Endothelial cell of umbilical vein (primary cell): ENCODE measurements at regions not wholly inside any gene's neighbourhood (a gene's known extent, or its start where the extent isn't known, plus 50 kb on each side); places are given as distances from the start of the nearest gene placed in this dataset.

Source experiments
- BruUV-seq: library from RNA; stranded (reverse); fragments of 400-500 nt; replicated peaks from 2 replicates; lab custom pipeline; 2021; lab: Mats Ljungman, UMichigan
- CTCF ChIA-PET: fragments of 300-600, 350-600 bp; sonication (Branson Sonifier 250); formaldehyde crosslinking; loops from one replicate; lab custom pipeline; 2021; ENCODE audit warnings: antibody characterized with exemption, inconsistent platforms; lab: Charles Lee
- POLR2A ChIA-PET: fragments of 300-600, 350-600 bp; sonication (Branson Sonifier 250); formaldehyde crosslinking; loops from one replicate; lab custom pipeline; 2021; ENCODE audit warnings: antibody characterized with exemption, inconsistent platforms; lab: Charles Lee
- DNase-seq: peaks from one replicate; pipeline ENCODE4 v3.0.0-alpha.2; 2011; ENCODE audit warnings: low read depth, low spot score
- FAIRE-seq: peaks from 2 replicates; lab custom pipeline; 2011; peaks lifted over from hg19 to GRCh38; lab: Jason Lieb, UNC
- H2AFZ ChIP-seq: 2 replicates; pipeline ENCODE4 v1.6.0; 2012; ENCODE audit warnings: low read depth, low read length, control low read depth, inconsistent platforms
- H3K27ac ChIP-seq: 2 replicates; pipeline ENCODE4 v1.5.1; 2011; ENCODE audit warnings: low read depth, mild to moderate bottlenecking, control low read depth, low read length, moderate library complexity; ENCODE audit not compliant: insufficient read depth
- H3K27me3 ChIP-seq, 2 experiments: 2 replicates each; pipeline versions ENCODE4 v1.6.0 to v1.6.1; 2011; ENCODE audit warnings: low read length in 2 of 2, mixed read lengths in 1 of 2; ENCODE audit not compliant: control insufficient read depth in 2 of 2, insufficient read depth in 2 of 2
- H3K36me3 ChIP-seq, 2 experiments: 2 replicates in 1 of 2; 3 replicates in 1 of 2; pipeline ENCODE4 v1.5.1; 2011; ENCODE audit warnings: low read length in 2 of 2, mild to moderate bottlenecking in 1 of 2, moderate library complexity in 1 of 2; ENCODE audit not compliant: control insufficient read depth in 2 of 2, insufficient read depth in 2 of 2; ENCODE audit errors: extremely low read depth in 1 of 2
- H3K4me1 ChIP-seq: 3 replicates; pipeline ENCODE4 v1.5.1; 2011; ENCODE audit warnings: mild to moderate bottlenecking, low read length; ENCODE audit not compliant: control insufficient read depth, insufficient read depth; ENCODE audit errors: extremely low read depth
- H3K4me2 ChIP-seq: 2 replicates; pipeline ENCODE4 v1.6.1; 2011; ENCODE audit warnings: low read length, control low read depth, mixed read lengths; ENCODE audit not compliant: insufficient read depth
- H3K4me3 ChIP-seq, 3 experiments: fragments of 200-600 bp in 1 of 3; sonication (generic), shearing (Covaris generic) in 1 of 3; replicated peaks in 1 of 3; 2 replicates each; pipeline ENCODE4 v1.5.1; 2011 to 2016; ENCODE audit warnings: control low read depth in 3 of 3, low read length in 3 of 3, mild to moderate bottlenecking in 2 of 3, inconsistent platforms in 1 of 3, low read depth in 1 of 3, moderate library complexity in 1 of 3; ENCODE audit not compliant: insufficient read depth in 1 of 3
- H3K79me2 ChIP-seq: 2 replicates; pipeline ENCODE4 v1.6.0; 2012; ENCODE audit warnings: low read length, inconsistent platforms; ENCODE audit not compliant: control insufficient read depth, insufficient read depth
- H3K9ac ChIP-seq: replicated peaks from 2 replicates; pipeline ENCODE3; 2011; ENCODE audit warnings: low read length, control low read depth; ENCODE audit not compliant: insufficient read depth; ENCODE audit errors: extremely low read depth
- H3K9me1 ChIP-seq: replicated peaks from 3 replicates; pipeline ENCODE4 v1.6.0; 2011; ENCODE audit warnings: mild to moderate bottlenecking, low read length; ENCODE audit not compliant: control insufficient read depth, insufficient read depth; ENCODE audit errors: extremely low read depth
- H3K9me3 ChIP-seq: replicated peaks from 2 replicates; pipeline ENCODE4 v1.5.1; 2012; ENCODE audit warnings: low read length, inconsistent platforms; ENCODE audit not compliant: control insufficient read depth, insufficient read depth
- H4K20me1 ChIP-seq: replicated peaks from 2 replicates; pipeline ENCODE3; 2011; ENCODE audit warnings: mild to moderate bottlenecking, low read length; ENCODE audit not compliant: control insufficient read depth, insufficient read depth; ENCODE audit errors: extremely low read depth
- CTCF ChIP-seq, 2 donors: IDR thresholded peaks; 1 replicate in 1 of 2; 2 replicates in 1 of 2; pipeline ENCODE4 v1.5.1; 2011; ENCODE audit warnings: low read length in 2 of 2, mild to moderate bottlenecking in 2 of 2, moderate library complexity in 2 of 2, control low read depth in 1 of 2, inconsistent platforms in 1 of 2, low read depth in 1 of 2; ENCODE audit not compliant: insufficient read depth in 1 of 2; ENCODE audit errors: extremely low read depth in 1 of 2
- EZH2 ChIP-seq: IDR thresholded peaks from 2 replicates; pipeline ENCODE4 v1.6.1; 2012; ENCODE audit warnings: borderline replicate concordance, low read depth, mild to moderate bottlenecking, moderate library complexity, low read length, inconsistent platforms; ENCODE audit not compliant: severe bottlenecking
- FOS ChIP-seq: IDR thresholded peaks from 2 replicates; pipeline ENCODE4 v1.6.1; 2011; ENCODE audit warnings: mild to moderate bottlenecking, low read length, moderate library complexity, borderline replicate concordance; ENCODE audit not compliant: insufficient read depth
- GATA2 ChIP-seq: IDR thresholded peaks from 2 replicates; pipeline ENCODE4 v1.7.0; 2011; ENCODE audit warnings: low read depth, mild to moderate bottlenecking, moderate library complexity, mixed read lengths, low read length; ENCODE audit not compliant: insufficient read length, insufficient read depth
- JUN ChIP-seq: IDR thresholded peaks from 2 replicates; pipeline ENCODE4 v1.6.1; 2011; ENCODE audit warnings: borderline replicate concordance, low read depth; ENCODE audit not compliant: insufficient read length, insufficient read depth
- MYC ChIP-seq: IDR thresholded peaks from one replicate; pipeline ENCODE4 v1.6.1; 2011; ENCODE audit warnings: mild to moderate bottlenecking, low read depth, low read length
- POLR2A ChIP-seq: IDR thresholded peaks from 2 replicates; pipeline ENCODE4 v1.6.1; 2012; ENCODE audit warnings: low read depth, mild to moderate bottlenecking, control low read depth, low read length
- POLR2AphosphoS5 ChIP-seq: IDR thresholded peaks from 2 replicates; pipeline ENCODE4 v1.6.1; 2012; ENCODE audit warnings: low read depth, mild to moderate bottlenecking, control low read depth, low read length, moderate library complexity; ENCODE audit not compliant: insufficient read depth
- dilution Hi-C: fragments of 300-500 bp; cut with MboI; formaldehyde crosslinking; loops from one replicate; pipeline ENCODE4 v1.15.0; 2019; ENCODE audit warnings: low sequenced_read_pairs; ENCODE audit not compliant: extremely low pct_ligation_motif_present
- intact Hi-C: fragments of 100-400 bp; cut with micrococcal nuclease; formaldehyde crosslinking; loops from one replicate; pipeline ENCODE4 v1.10.0; 2022
- TF ChIP-seq, protein P1 (sequence below): IDR thresholded peaks from 2 replicates; pipeline ENCODE4 v1.6.1; 2011; ENCODE audit not compliant: insufficient read depth, insufficient read length

DNA sequence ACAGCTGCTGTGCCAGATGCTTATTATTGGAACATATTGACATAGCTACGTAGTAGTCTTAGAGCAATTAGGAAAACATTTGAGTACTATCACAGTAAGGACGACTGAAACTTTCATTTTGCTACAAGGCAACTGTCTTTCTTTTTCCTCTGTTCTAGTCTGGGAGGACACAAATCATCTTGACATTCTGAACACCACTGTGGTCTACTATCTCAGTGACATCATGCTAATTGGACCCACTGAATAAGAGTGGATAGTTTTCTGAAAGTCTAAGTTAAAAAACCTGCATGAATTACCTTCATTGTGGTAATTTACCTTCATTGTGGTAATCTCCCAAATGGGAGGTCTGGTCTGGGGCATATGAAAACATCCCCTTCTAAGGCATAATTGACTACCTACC is 163.3 kb upstream of the MOCS1 start:
- no peak overlapping the region for H3K9ac ChIP-seq
- no peak overlapping the region for H3K4me2 ChIP-seq
- H3K9me1 ChIP-seq, result no peaks in the 10 kb centered on the region
- H3K27ac ChIP-seq, result no peak overlapping the region
- no peaks in the 10 kb centered on the region for H3K36me3 ChIP-seq
- intact Hi-C loops (no loop called here), dilution Hi-C loops (no loop called here)
- H4K20me1 ChIP-seq, result no peaks in the 10 kb centered on the region
- peaks cover under 1% of the 10 kb centered on the region for H3K9me3 ChIP-seq
- H3K4me3 ChIP-seq, result no peak overlapping the region
- ChIA-PET CTCF (no interaction called here), POLR2A (no interaction called here)
- no peak for TF ChIP-seq JUN
- no peak for TF ChIP-seq MYC
- TF ChIP-seq, protein P1, sequence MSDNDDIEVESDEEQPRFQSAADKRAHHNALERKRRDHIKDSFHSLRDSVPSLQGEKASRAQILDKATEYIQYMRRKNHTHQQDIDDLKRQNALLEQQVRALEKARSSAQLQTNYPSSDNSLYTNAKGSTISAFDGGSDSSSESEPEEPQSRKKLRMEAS, result no peak
- no peak for TF ChIP-seq EZH2
- TF ChIP-seq FOS, result no peak
- no peak for TF ChIP-seq CTCF (IDR thresholded peaks at IDR 0.05; ENCODE audit: extremely low read depth in 1 of 2, insufficient read depth in 1 of 2, low read depth in 1 of 2, low read length in 2 of 2)
- TF ChIP-seq GATA2, result no peak
- TF ChIP-seq POLR2A, result no peak
- no peak for TF ChIP-seq POLR2AphosphoS5
- H3K79me2 ChIP-seq, result no peaks in the 10 kb centered on the region
- DNase-seq (no peak), FAIRE-seq (no peak)
- BruUV-seq, result no TSS peak
- H3K4me1 ChIP-seq, result no peaks in the 10 kb centered on the region
- H3K27me3 ChIP-seq, result no peaks in the 10 kb centered on the region
- H2AFZ ChIP-seq, result no peak overlapping the region
